GM12878 (cell line): ENCODE measurements at regions not wholly inside any gene's neighbourhood (a gene's known extent, or its start where the extent isn't known, plus 50 kb on each side); places are given as distances from the start of the nearest gene placed in this dataset.

Source experiments
- ATAC-seq: fragments of 200-7000 bp; cut with Tn5 transposase; 3 replicates; pipeline ENCODE4 v1.9.1; 2020; ENCODE audit warnings: mild to moderate bottlenecking, moderate library complexity
- BruUV-seq: library from RNA; stranded (reverse); fragments of 400-500 nt; replicated peaks from 2 replicates; lab custom pipeline; 2021; lab: Mats Ljungman, UMichigan
- CTCF ChIA-PET: fragments of 300-600 bp; sonication (Branson Sonifier 250); formaldehyde crosslinking; extraction: SDS; loops from one replicate; lab custom pipeline; 2021; ENCODE audit warnings: inconsistent platforms; lab: Yijun Ruan, JAX
- POLR2A ChIA-PET: fragments of 350-600 bp; formaldehyde crosslinking; extraction: SDS; loops from one replicate; lab custom pipeline; 2021; ENCODE audit warnings: inconsistent platforms; lab: Charles Lee
- RAD21 ChIA-PET: fragments of 300-600 bp; sonication (Branson Sonifier 250); formaldehyde crosslinking; loops from one replicate; lab custom pipeline; 2023; ENCODE audit warnings: antibody characterized with exemption; ENCODE audit not compliant: unreplicated experiment; lab: Charles Lee
- SMC1A ChIA-PET: fragments of 300-600 bp; sonication (Branson Sonifier 250); formaldehyde crosslinking; loops from one replicate; lab custom pipeline; 2023; ENCODE audit not compliant: unreplicated experiment, uncharacterized antibody; lab: Charles Lee
- DNase-seq: peaks from one replicate; pipeline ENCODE4 v3.0.0-alpha.2; 2011; ENCODE audit warnings: low read depth, low spot score
- FAIRE-seq: peaks from 3 replicates; lab custom pipeline; 2011; peaks lifted over from hg19 to GRCh38; lab: Jason Lieb, UNC
- H2AFZ ChIP-seq: 2 replicates; pipeline ENCODE4 v1.6.0; 2011; ENCODE audit warnings: low read depth, low read length, control low read depth; ENCODE audit not compliant: control insufficient read depth
- H3K27ac ChIP-seq: 2 replicates; pipeline ENCODE4 v1.5.1; 2011; ENCODE audit warnings: control low read depth; ENCODE audit not compliant: control insufficient read depth, insufficient read depth
- H3K27me3 ChIP-seq, 2 experiments: replicated peaks in 1 of 2; 2 replicates each; pipeline versions ENCODE4 v1.6.0 to v1.6.1; 2011; ENCODE audit warnings: low read length in 1 of 2; ENCODE audit not compliant: control insufficient read depth in 2 of 2, insufficient read depth in 2 of 2
- H3K36me3 ChIP-seq, 2 experiments: 2 replicates each; pipeline ENCODE4 v1.5.1; 2011; ENCODE audit warnings: low read length in 1 of 2; ENCODE audit not compliant: control insufficient read depth in 2 of 2, insufficient read depth in 2 of 2
- H3K4me1 ChIP-seq: 2 replicates; pipeline ENCODE4 v1.6.1; 2011; ENCODE audit warnings: mild to moderate bottlenecking, low read length, moderate library complexity, mixed read lengths; ENCODE audit not compliant: control insufficient read depth, insufficient read depth
- H3K4me2 ChIP-seq: 2 replicates; pipeline ENCODE4 v1.6.0; 2011; ENCODE audit warnings: control low read depth; ENCODE audit not compliant: control insufficient read depth, insufficient read depth
- H3K4me3 ChIP-seq: fragments of 200-600 bp; sonication (generic); 2 replicates; pipeline ENCODE4 v1.5.1; 2016
- H3K79me2 ChIP-seq: 2 replicates; pipeline ENCODE4 v1.6.0; 2011; ENCODE audit warnings: low read length; ENCODE audit not compliant: control insufficient read depth, insufficient read depth
- H3K9ac ChIP-seq: 2 replicates; pipeline ENCODE4 v1.8.0; 2011; ENCODE audit warnings: low read length, control low read depth, mixed read lengths; ENCODE audit not compliant: control insufficient read depth, insufficient read depth
- H3K9me3 ChIP-seq: replicated peaks from 3 replicates; pipeline ENCODE4 v1.5.1; 2011; ENCODE audit warnings: mild to moderate bottlenecking, low read length; ENCODE audit not compliant: control insufficient read depth, insufficient read depth
- H4K20me1 ChIP-seq: 2 replicates; pipeline ENCODE4 v1.6.0; 2011; ENCODE audit not compliant: control insufficient read depth, insufficient read depth
- CHD1 ChIP-seq: IDR thresholded peaks from 2 replicates; pipeline ENCODE4 v1.6.1; 2012; ENCODE audit warnings: low read depth, low read length, improper control_type of control experiment
- CHD4 ChIP-seq: fragments of 200-600 bp; sonication (generic); IDR thresholded peaks from 2 replicates; pipeline ENCODE4 v1.6.1; 2016; ENCODE audit warnings: mild to moderate bottlenecking
- EZH2 ChIP-seq: IDR thresholded peaks from 2 replicates; pipeline ENCODE4 v1.6.1; 2012; ENCODE audit warnings: low read depth, mild to moderate bottlenecking, control low read depth, inconsistent platforms, low read length, borderline replicate concordance; ENCODE audit not compliant: control insufficient read depth
- GATAD2B ChIP-seq: fragments of 450-650 bp; conservative IDR thresholded peaks from 2 replicates; pipeline ENCODE4 v1.6.1; 2017; ENCODE audit warnings: low read depth, mild to moderate bottlenecking, moderate library complexity
- IRF5 ChIP-seq: fragments of 450-650 bp; IDR thresholded peaks from 2 replicates; pipeline ENCODE4 v1.6.1; 2017; ENCODE audit warnings: borderline replicate concordance
- MXI1 ChIP-seq: fragments of 150-350 bp; IDR thresholded peaks from 2 replicates; pipeline ENCODE4 v1.6.1; 2011; ENCODE audit warnings: low read depth, mild to moderate bottlenecking, inconsistent platforms, low read length, improper control_type of control experiment
- MYC ChIP-seq: IDR thresholded peaks from 2 replicates; pipeline ENCODE4 v1.6.1; 2011; ENCODE audit warnings: mild to moderate bottlenecking, low read length, moderate library complexity, inconsistent platforms; ENCODE audit not compliant: insufficient read depth, insufficient replicate concordance, insufficient read length, severe bottlenecking
- NBN ChIP-seq: fragments of 450-650 bp; IDR thresholded peaks from 2 replicates; pipeline ENCODE4 v1.6.1; 2016
- NRF1 ChIP-seq: conservative IDR thresholded peaks from 2 replicates; pipeline ENCODE4 v1.6.1; 2011; ENCODE audit warnings: mild to moderate bottlenecking, low read depth, low read length, improper control_type of control experiment
- PAX8 ChIP-seq: fragments of 450-650 bp; IDR thresholded peaks from 2 replicates; pipeline ENCODE4 v1.6.1; 2017; ENCODE audit warnings: mild to moderate bottlenecking, moderate library complexity
- RAD21 ChIP-seq: IDR thresholded peaks from 2 replicates; pipeline ENCODE4 v1.6.1; 2011; ENCODE audit warnings: mild to moderate bottlenecking, low read depth, low read length, moderate library complexity; ENCODE audit not compliant: insufficient read depth
- RAD51 ChIP-seq: fragments of 450-650 bp; IDR thresholded peaks from 2 replicates; pipeline ENCODE4 v1.6.1; 2016; ENCODE audit warnings: moderate library complexity, mild to moderate bottlenecking, inconsistent platforms
- RBBP5 ChIP-seq: fragments of 200-600 bp; sonication (generic); conservative IDR thresholded peaks from 2 replicates; pipeline ENCODE4 v1.6.1; 2016
- RUNX3 ChIP-seq: IDR thresholded peaks from 2 replicates; pipeline ENCODE4 v1.6.1; 2012; ENCODE audit warnings: low read length, inconsistent platforms
- SMAD5 ChIP-seq: IDR thresholded peaks from 2 replicates; pipeline ENCODE4 v1.6.1; 2016; ENCODE audit warnings: antibody characterized with exemption, low read depth
- SRF ChIP-seq, 2 experiments: IDR thresholded peaks; 2 replicates each; pipeline ENCODE4 v1.6.1; 2011; ENCODE audit warnings: low read depth in 2 of 2, low read length in 2 of 2, mild to moderate bottlenecking in 1 of 2, moderate library complexity in 1 of 2
- STAT3 ChIP-seq: IDR thresholded peaks from 2 replicates; pipeline ENCODE4 v1.6.1; 2011; ENCODE audit warnings: low read depth, low read length, improper control_type of control experiment
- YY1 ChIP-seq: IDR thresholded peaks from 2 replicates; pipeline ENCODE4 v1.6.1; 2011; ENCODE audit warnings: low read depth, mild to moderate bottlenecking, low read length
- ZSCAN29 ChIP-seq: fragments of 450-650 bp; IDR thresholded peaks from 2 replicates; pipeline ENCODE4 v1.6.1; 2017; ENCODE audit warnings: mild to moderate bottlenecking, moderate library complexity
- whole genome bisulfite sequencing: methylation state at CpG from one replicate; pipeline ENCODE4 v1.1.6; 2016; ENCODE audit warnings: low lambda C conversion rate; ENCODE audit not compliant: insufficient replicate concordance, insufficient coverage; ENCODE audit errors: missing lambda C conversion rate; 5-methylcytosine and 5-hydroxymethylcytosine counted together
- in situ Hi-C: fragments of 300-500 bp; cut with MboI; formaldehyde crosslinking; loops from 9 replicates; pipeline ENCODE4 v1.14.3; 2018; ENCODE audit warnings: mixed read lengths
- intact Hi-C: fragments of 100-400 bp; cut with micrococcal nuclease; formaldehyde crosslinking; loops from one replicate; pipeline ENCODE4 v1.14.2; 2022; ENCODE audit not compliant: unreplicated experiment
- TF ChIP-seq, protein P1 (sequence below): fragments of 450-650 bp; IDR thresholded peaks from 2 replicates; pipeline ENCODE4 v1.6.1; 2016; ENCODE audit warnings: mild to moderate bottlenecking

DNA sequence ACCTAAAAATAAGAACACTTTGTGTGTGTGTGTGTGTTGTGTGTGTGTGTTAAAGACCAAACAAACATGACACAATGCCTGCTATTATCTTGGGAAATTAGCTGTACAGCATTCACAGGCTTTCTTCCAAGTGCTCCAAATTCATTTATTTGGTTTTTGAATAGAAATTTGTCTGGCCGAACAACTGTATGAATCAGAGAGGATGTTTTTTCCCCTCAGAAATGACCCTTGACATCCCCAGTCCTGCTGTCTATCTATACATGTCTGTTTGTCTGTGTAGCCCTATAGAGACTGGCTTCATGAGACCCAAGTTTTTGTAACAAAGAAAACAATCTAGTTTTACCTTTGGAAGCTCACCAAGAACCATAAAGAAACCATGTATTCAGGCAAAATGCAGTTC is 549.8 kb downstream of the NSUN3 start:
- H4K20me1 ChIP-seq = no peaks in the 10 kb centered on the region
- DNase-seq (no peak), FAIRE-seq (no peak), ATAC-seq (no peak)
- RAD21 ChIA-PET = no interaction called here
- no peak for TF ChIP-seq NRF1
- no peak for TF ChIP-seq SRF (IDR thresholded peaks at IDR 0.05; ENCODE audit: low read depth in 2 of 2, low read length in 2 of 2)
- no peak for TF ChIP-seq CHD1
- no peak for TF ChIP-seq STAT3
- no peaks in the 10 kb centered on the region for H3K79me2 ChIP-seq
- H2AFZ ChIP-seq = no peak overlapping the region
- no peaks in the 10 kb centered on the region for H3K36me3 ChIP-seq
- intact Hi-C loops = no loop called here
- POLR2A ChIA-PET = no interaction called here
- H3K4me1 ChIP-seq = no peaks in the 10 kb centered on the region
- H3K9me3 ChIP-seq = no peaks in the 10 kb centered on the region
- no peak overlapping the region for H3K9ac ChIP-seq
- no peak overlapping the region for H3K27ac ChIP-seq
- BruUV-seq = no TSS peak
- SMC1A ChIA-PET = no interaction called here
- no peak overlapping the region for H3K4me3 ChIP-seq
- in situ Hi-C loops = no loop called here
- CTCF ChIA-PET = no interaction called here
- H3K27me3 ChIP-seq = no peaks in the 10 kb centered on the region
- no peak overlapping the region for H3K4me2 ChIP-seq
- 0% methylated on average over 1 of the region's 1 CpG for WGBS

DNA sequence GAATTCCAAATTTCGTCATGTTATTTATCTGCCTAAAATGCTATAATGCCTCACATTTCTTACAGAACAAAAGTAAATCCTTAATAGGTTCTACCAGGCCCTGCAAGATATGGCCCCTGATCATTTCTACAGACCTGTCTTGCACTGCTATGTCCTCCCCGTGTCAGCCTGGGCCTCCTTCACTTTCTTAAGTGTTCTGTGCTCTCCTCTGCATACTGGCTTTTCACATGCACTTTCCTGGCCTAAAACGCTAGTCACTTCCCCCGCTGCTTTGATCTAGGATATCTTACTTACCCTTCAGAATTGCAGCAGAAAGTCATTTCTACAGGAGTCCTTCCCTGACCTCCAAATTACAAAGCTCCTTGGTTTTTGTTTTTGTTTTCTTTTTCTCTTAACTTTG is 551.3 kb downstream of the NSUN3 start:
- Histone ChIP-seq H3K4me2 (no peak overlapping the region), H4K20me1 (no peaks in the 10 kb centered on the region), H2AFZ (no peak overlapping the region), H3K27ac (no peak overlapping the region), H3K36me3 (no peaks in the 10 kb centered on the region), H3K9ac (no peak overlapping the region), H3K4me3 (no peak overlapping the region), H3K79me2 (no peaks in the 10 kb centered on the region), H3K27me3 (no peaks in the 10 kb centered on the region), H3K4me1 (no peaks in the 10 kb centered on the region), H3K9me3 (no peaks in the 10 kb centered on the region)
- ChIA-PET RAD21 (no interaction called here), SMC1A (no interaction called here), POLR2A (interaction anchor here (0.5 kb wide), 1 partner anchor 27 kb away, joined by 3 read pairs; no protein-coding TSS in a partner anchor), CTCF (no interaction called here)
- intact Hi-C loops (no loop called here), in situ Hi-C loops (no loop called here)
- DNase-seq (no peak), ATAC-seq (no peak), FAIRE-seq (no peak)
- WGBS = 9% methylated on average over 4 of the region's 4 CpGs
- no TSS peak for BruUV-seq
- TF ChIP-seq GATAD2B = no peak
- TF ChIP-seq RUNX3 = no peak
- no peak for TF ChIP-seq EZH2
- TF ChIP-seq ZSCAN29 = no peak
- no peak for TF ChIP-seq MXI1
- no peak for TF ChIP-seq PAX8
- no peak for TF ChIP-seq MYC
- no peak for TF ChIP-seq RAD51
- TF ChIP-seq YY1 = no peak
- TF ChIP-seq RBBP5 = no peak
- TF ChIP-seq NBN = no peak
- no peak for TF ChIP-seq CHD4
- no peak for TF ChIP-seq IRF5
- TF ChIP-seq, protein P1, sequence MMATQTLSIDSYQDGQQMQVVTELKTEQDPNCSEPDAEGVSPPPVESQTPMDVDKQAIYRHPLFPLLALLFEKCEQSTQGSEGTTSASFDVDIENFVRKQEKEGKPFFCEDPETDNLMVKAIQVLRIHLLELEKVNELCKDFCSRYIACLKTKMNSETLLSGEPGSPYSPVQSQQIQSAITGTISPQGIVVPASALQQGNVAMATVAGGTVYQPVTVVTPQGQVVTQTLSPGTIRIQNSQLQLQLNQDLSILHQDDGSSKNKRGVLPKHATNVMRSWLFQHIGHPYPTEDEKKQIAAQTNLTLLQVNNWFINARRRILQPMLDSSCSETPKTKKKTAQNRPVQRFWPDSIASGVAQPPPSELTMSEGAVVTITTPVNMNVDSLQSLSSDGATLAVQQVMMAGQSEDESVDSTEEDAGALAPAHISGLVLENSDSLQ = no peak
- no peak for TF ChIP-seq CHD1
- TF ChIP-seq RAD21 = no peak
- no peak for TF ChIP-seq SMAD5
